Gastrocnemius medialis (tissue), 4 donors: ENCODE measurements at regions not wholly inside any gene's neighbourhood (a gene's known extent, or its start where the extent isn't known, plus 50 kb on each side); places are given as distances from the start of the nearest gene placed in this dataset.

ENCODE experiments used
- CTCF ChIP-seq, 5 experiments: fragments of 450-650 bp in 3 of 5; fragments of 200-600 bp in 2 of 5; sonication (generic) in 2 of 5; IDR thresholded peaks in 4 of 5; conservative IDR thresholded peaks in 1 of 5; 1 replicate in 4 of 5; 2 replicates in 1 of 5; pipeline ENCODE4 v1.5.1; 2016 to 2019; ENCODE audit warnings: antibody characterized with exemption in 5 of 5, mild to moderate bottlenecking in 3 of 5, moderate library complexity in 3 of 5
- POLR2A ChIP-seq, 2 donors: fragments of 450-650 bp; IDR thresholded peaks; one replicate each; pipeline ENCODE4 v1.6.1; 2017; ENCODE audit warnings: antibody characterized with exemption in 2 of 2, mild to moderate bottlenecking in 2 of 2, moderate library complexity in 2 of 2

GRCh38 chr18:37889963-37890362 lies 324.4 kb upstream of the CELF4 start:
- TF ChIP-seq CTCF (IDR thresholded peaks at IDR 0.05 in 4 of 5, conservative IDR thresholded peaks at IDR 0.05 in 1 of 5) = no peak
- TF ChIP-seq POLR2A (IDR thresholded peaks at IDR 0.05) = no peak
